Liver (tissue), 7 donors: ENCODE measurements at regions not wholly inside any gene's neighbourhood (a gene's known extent, or its start where the extent isn't known, plus 50 kb on each side); places are given as distances from the start of the nearest gene placed in this dataset.

Source experiments
- DNase-seq: peaks from one replicate; pipeline ENCODE4 v3.0.0-alpha.2; 2017; ENCODE audit warnings: low spot score
- H3K27ac ChIP-seq, 2 donors: one replicate each; pipeline ENCODE4 v1.7.0; 2013; ENCODE audit warnings: inconsistent platforms in 2 of 2, low read length in 2 of 2, control low read depth in 1 of 2, low read depth in 1 of 2, mild to moderate bottlenecking in 1 of 2
- H3K27me3 ChIP-seq, 4 donors: one replicate each; pipeline versions ENCODE4 v1.6.1 to v1.7.0; 2013; ENCODE audit warnings: low read length in 3 of 4, inconsistent platforms in 1 of 4, mild to moderate bottlenecking in 1 of 4, moderate library complexity in 1 of 4; ENCODE audit not compliant: control insufficient read depth in 4 of 4, insufficient read depth in 4 of 4
- H3K36me3 ChIP-seq, 4 donors: one replicate each; pipeline versions ENCODE4 v1.6.1 to v1.7.0; 2013; ENCODE audit warnings: low read length in 3 of 4, mild to moderate bottlenecking in 3 of 4, low read depth in 1 of 4, moderate library complexity in 1 of 4; ENCODE audit not compliant: control insufficient read depth in 4 of 4, insufficient read depth in 3 of 4
- H3K4me1 ChIP-seq, 4 donors: one replicate each; pipeline versions ENCODE4 v1.6.1 to v1.7.0; 2013; ENCODE audit warnings: low read length in 3 of 4, mild to moderate bottlenecking in 3 of 4, moderate library complexity in 1 of 4; ENCODE audit not compliant: control insufficient read depth in 4 of 4, insufficient read depth in 4 of 4
- H3K4me3 ChIP-seq, 3 donors: one replicate each; pipeline versions ENCODE4 v1.6.1 to v1.7.0; 2013; ENCODE audit warnings: low read length in 3 of 3, control low read depth in 1 of 3, low read depth in 1 of 3, mild to moderate bottlenecking in 1 of 3
- H3K9ac ChIP-seq, 2 donors: one replicate each; pipeline ENCODE4 v1.7.0; 2013; ENCODE audit warnings: low read length in 2 of 2, mild to moderate bottlenecking in 2 of 2, moderate library complexity in 2 of 2, control low read depth in 1 of 2, low read depth in 1 of 2
- H3K9me3 ChIP-seq, 4 donors: one replicate each; pipeline versions ENCODE4 v1.6.1 to v1.7.0; 2013; ENCODE audit warnings: low read length in 3 of 4; ENCODE audit not compliant: control insufficient read depth in 4 of 4
- ATF3 ChIP-seq: IDR thresholded peaks from 2 replicates; pipeline ENCODE4 v1.6.1; 2016; ENCODE audit warnings: antibody characterized with exemption
- EGR1 ChIP-seq, 2 donors: IDR thresholded peaks; 2 replicates each; pipeline ENCODE4 v1.6.1; 2016 to 2018; ENCODE audit warnings: antibody characterized with exemption in 2 of 2, low read depth in 2 of 2
- FOXA1 ChIP-seq: IDR thresholded peaks from 2 replicates; pipeline ENCODE4 v1.6.1; 2016; ENCODE audit warnings: antibody characterized with exemption
- FOXA2 ChIP-seq: IDR thresholded peaks from 2 replicates; pipeline ENCODE4 v1.6.1; 2016; ENCODE audit warnings: antibody characterized with exemption
- GABPA ChIP-seq, 2 donors: IDR thresholded peaks in 1 of 2; conservative IDR thresholded peaks in 1 of 2; 2 replicates each; pipeline ENCODE4 v1.6.1; 2016; ENCODE audit warnings: antibody characterized with exemption in 2 of 2, mild to moderate bottlenecking in 1 of 2, moderate library complexity in 1 of 2
- HNF4A ChIP-seq, 2 donors: conservative IDR thresholded peaks; 2 replicates each; pipeline ENCODE4 v1.6.1; 2016; ENCODE audit warnings: antibody characterized with exemption in 2 of 2, mild to moderate bottlenecking in 2 of 2
- JUND ChIP-seq, 2 donors: IDR thresholded peaks; 2 replicates each; pipeline ENCODE4 v1.6.1; 2016; ENCODE audit warnings: antibody characterized with exemption in 2 of 2
- MAX ChIP-seq: IDR thresholded peaks from 2 replicates; pipeline ENCODE4 v1.6.1; 2016; ENCODE audit warnings: antibody characterized with exemption
- NR2F2 ChIP-seq: IDR thresholded peaks from 2 replicates; pipeline ENCODE4 v1.6.1; 2016; ENCODE audit warnings: antibody characterized with exemption
- REST ChIP-seq: IDR thresholded peaks from 2 replicates; pipeline ENCODE4 v1.6.1; 2016; ENCODE audit warnings: antibody characterized with exemption, mild to moderate bottlenecking
- RXRA ChIP-seq, 2 donors: IDR thresholded peaks; 2 replicates each; pipeline ENCODE4 v1.6.1; 2017 to 2018; ENCODE audit warnings: antibody characterized with exemption in 2 of 2, mild to moderate bottlenecking in 1 of 2
- SP1 ChIP-seq: IDR thresholded peaks from 2 replicates; pipeline ENCODE4 v1.6.1; 2018; ENCODE audit warnings: antibody characterized with exemption, mild to moderate bottlenecking
- TAF1 ChIP-seq: conservative IDR thresholded peaks from 2 replicates; pipeline ENCODE4 v1.6.1; 2016; ENCODE audit warnings: antibody characterized with exemption, mild to moderate bottlenecking
- ZBTB33 ChIP-seq: IDR thresholded peaks from 2 replicates; pipeline ENCODE4 v1.6.1; 2016; ENCODE audit warnings: antibody characterized with exemption
- WGBS: extraction: QIAGEN DNeasy Blood & Tissue Kit; methylation state at CpG from one replicate; pipeline ENCODE4 v1.1.7; 2013; 5-methylcytosine and 5-hydroxymethylcytosine counted together
- donor health status: healthy.
- donor health status: healthy.
- donor health status: healthy.
- donor health status: healthy.

- Histone ChIP-seq H3K27ac (no peak overlapping the region), H3K9ac (no peak overlapping the region), H3K36me3 (no peaks in the 10 kb centered on the region), H3K9me3 (no peaks in the 10 kb centered on the region), H3K4me3 (no peak overlapping the region), H3K4me1 (peaks cover 0 to 5% (median under 1%) of the 10 kb centered on the region in 4 donors), H3K27me3 (no peaks in the 10 kb centered on the region)
- TF ChIP-seq HNF4A (conservative IDR thresholded peaks at IDR 0.05) (no peak), REST (no peak), ATF3 (no peak), SP1 (no peak), JUND (IDR thresholded peaks at IDR 0.05) (no peak), FOXA1 (no peak)
- no peak for DNase-seq
- 87% methylated on average over 5 of the region's 5 CpGs for WGBS
Measured at GRCh38 chr3:14592836-14593235, 52.7 kb upstream of the GRIP2 start.

- DNase-seq = no peak
- WGBS = 68% methylated on average over 8 of the region's 8 CpGs
- TF ChIP-seq GABPA (IDR thresholded peaks at IDR 0.05 in 1 of 2, conservative IDR thresholded peaks at IDR 0.05 in 1 of 2) (no peak), ZBTB33 (no peak), ATF3 (no peak), TAF1 (no peak)
- Histone ChIP-seq H3K27me3 (peaks cover 0 to 3% (median 0%) of the 10 kb centered on the region in 4 donors), H3K9me3 (no peaks in the 10 kb centered on the region), H3K27ac (no peak overlapping the region), H3K4me1 (no peaks in the 10 kb centered on the region), H3K4me3 (no peak overlapping the region), H3K36me3 (no peaks in the 10 kb centered on the region), H3K9ac (no peak overlapping the region)
Measured at GRCh38 chr3:14594234-14594633, 54.1 kb upstream of the GRIP2 start.

GRCh38 chr3:14595561-14595960, 55.4 kb upstream of the GRIP2 start:
- WGBS = 82% methylated on average over 8 of the region's 8 CpGs
- Histone ChIP-seq H3K9ac (no peak overlapping the region), H3K27ac (no peak overlapping the region), H3K4me1 (no peaks in the 10 kb centered on the region), H3K9me3 (no peaks in the 10 kb centered on the region), H3K36me3 (no peaks in the 10 kb centered on the region), H3K27me3 (peaks cover 0 to 3% (median 0%) of the 10 kb centered on the region in 4 donors), H3K4me3 (no peak overlapping the region)
- TF ChIP-seq MAX (no peak), EGR1 (IDR thresholded peaks at IDR 0.05; ENCODE audit: low read depth in 2 of 2) (no peak), NR2F2 (no peak), RXRA (IDR thresholded peaks at IDR 0.05) (no peak), REST (no peak), FOXA2 (no peak), TAF1 (no peak)
- no peak for DNase-seq
